HG03066 (cell line): ENCODE measurements at regions not wholly inside any gene's neighbourhood (a gene's known extent, or its start where the extent isn't known, plus 50 kb on each side); places are given as distances from the start of the nearest gene placed in this dataset.

Experiments used
- ATAC-seq: cut with Tn5 transposase; IDR thresholded peaks from one replicate; pipeline ENCODE4 v1.9.1; 2021; ENCODE audit warnings: low read depth; ENCODE audit not compliant: unreplicated experiment

GRCh38 chr2:18209934-18210639, 331.6 kb downstream of the KCNS3 start:
- ATAC-seq = no peak

DNA sequence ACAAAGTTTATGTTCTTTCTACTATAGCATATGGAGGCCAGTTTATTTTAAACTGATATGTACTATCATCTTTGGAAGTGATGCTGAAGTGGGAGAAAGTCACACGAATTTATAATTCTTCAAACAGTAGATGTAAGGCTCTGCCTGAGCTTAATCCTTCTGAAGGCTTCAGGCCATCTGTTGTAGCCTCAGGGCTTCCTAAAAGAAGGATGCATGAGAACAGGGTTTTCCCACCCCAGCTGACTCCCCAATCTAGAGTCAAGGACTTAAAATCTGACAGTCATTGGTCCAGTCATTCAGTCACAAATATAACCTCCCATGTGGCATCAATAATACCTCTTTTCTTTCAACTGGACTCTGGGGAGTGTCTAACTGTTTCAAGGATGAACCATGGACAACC, 330.5 kb downstream of the KCNS3 start:
- ATAC-seq = no peak

DNA sequence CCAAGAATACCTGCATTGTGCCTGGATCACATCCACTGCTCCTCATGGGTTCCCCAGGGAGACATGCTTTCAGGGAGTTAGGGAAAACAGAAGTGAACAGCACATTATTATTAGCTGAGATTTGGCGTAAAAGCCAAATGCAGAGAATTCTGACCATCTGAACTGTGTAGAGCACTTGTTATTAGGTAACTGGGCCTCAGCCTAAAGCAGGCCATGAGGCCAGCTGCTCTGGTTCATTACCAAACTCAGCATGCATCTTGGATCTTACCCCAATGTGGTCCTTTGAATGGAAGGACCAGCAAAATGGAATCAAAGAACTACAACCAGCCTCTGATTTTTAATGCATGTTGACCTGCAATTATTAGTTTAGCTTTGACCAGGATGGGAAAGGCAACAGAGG, 322.3 kb downstream of the KCNS3 start:
- no peak for ATAC-seq

DNA sequence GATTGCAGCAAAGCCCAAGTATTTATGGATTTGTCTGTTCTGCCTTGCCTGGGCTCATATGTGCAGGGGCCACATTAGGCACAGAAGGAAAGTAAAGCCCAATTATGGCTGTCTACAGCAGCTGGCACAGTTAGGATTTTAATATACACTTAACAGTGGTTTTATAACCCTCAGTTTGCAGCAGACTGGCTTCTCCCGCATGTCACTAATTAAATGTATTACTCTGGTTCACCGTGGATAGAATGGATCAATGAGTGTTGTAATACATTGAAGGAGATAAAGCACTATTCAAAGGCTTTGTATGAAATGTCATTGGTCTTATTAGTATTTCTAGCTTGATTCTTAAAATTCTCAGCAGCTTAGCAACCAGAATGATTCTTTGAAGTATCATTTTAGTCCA, 320.2 kb downstream of the KCNS3 start:
- ATAC-seq = no peak

DNA sequence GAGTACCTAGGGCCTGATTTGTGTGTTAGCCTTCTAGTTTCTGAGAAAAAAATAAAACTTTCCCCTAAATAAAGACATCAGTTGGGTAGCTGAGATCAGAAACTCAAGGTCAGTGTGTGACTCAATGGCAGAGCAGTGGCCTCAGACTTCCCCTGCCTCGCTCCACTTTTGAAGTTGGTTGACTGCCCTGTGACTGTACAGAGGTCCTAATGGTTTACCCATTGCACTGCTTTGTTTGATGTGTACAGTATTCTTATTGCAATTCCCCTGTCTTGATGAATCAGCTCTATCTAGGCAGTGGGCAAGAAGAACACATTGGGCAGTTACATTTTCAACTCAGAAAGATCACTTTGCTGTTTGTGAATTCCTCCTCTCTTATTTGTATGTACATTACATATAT, 315.7 kb downstream of the KCNS3 start:
- ATAC-seq = no peak

DNA sequence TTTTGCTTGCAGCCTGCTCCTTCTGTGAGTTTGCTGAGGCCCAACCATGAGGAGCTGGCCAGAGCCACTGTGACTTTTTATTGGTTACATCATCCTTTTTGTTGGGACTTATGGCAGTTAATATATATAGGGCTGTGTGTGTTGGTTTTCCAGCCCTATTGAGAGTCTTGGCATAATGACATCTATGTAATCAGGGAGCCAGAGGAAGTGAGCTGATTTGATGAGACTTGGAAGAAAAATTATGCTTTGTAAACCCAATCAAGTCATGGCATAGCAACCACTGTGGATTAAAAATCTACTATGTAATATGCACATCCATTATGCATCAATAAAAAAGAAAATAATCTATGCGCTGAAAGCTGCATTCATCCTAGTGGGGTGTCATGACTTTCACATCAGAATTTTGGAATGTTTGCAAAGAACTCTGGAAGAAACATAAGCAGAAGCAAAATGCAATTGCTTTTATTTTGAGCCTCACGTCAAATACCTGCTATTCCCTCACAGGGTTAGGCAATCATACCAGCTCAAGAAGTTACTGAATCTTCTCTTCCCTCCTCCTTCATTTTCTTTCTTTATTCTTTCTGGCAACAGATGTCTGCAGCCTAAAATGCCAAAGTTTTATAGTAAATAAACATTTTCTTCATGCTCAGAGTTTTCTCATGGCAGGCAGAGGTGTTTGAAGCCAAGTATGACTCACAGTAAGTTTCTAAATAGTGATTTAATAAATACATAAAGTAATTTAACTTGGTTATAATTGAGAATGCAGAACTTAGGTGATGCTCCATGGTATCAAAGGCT, 308.5 kb downstream of the KCNS3 start:
- ATAC-seq = no peak

GRCh38 chr2:18182861-18183260, 304.4 kb downstream of the KCNS3 start:
- no peak for ATAC-seq

GRCh38 chr2:18180912-18181311, 302.4 kb downstream of the KCNS3 start:
- no peak for ATAC-seq

GRCh38 chr2:18180031-18180610, 301.7 kb downstream of the KCNS3 start:
- ATAC-seq = no peak

GRCh38 chr2:18178736-18179349, 300.4 kb downstream of the KCNS3 start:
- peak; percentile 92 for ATAC-seq

- ATAC-seq = no peak
Measured at GRCh38 chr2:18176679-18177215, 298.3 kb downstream of the KCNS3 start.

DNA sequence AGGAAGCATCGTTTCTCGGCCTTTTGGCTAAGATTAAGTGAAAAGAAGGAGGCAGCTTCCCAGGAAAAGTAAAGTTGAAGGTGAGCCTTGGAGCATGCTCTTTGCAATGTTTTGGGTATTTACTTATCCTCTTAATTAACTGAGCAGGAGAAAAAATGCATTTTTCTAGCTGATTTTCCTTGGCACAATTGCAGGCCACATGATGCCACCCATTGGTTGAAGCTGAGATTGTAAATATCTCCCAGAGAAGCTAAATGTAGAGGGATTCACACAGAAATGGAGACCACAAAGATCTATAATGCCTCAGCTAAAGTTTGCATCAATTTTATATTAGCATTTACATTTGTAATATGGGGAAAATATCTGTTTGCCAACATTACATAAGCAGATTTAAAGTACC, 294.1 kb downstream of the KCNS3 start:
- ATAC-seq = no peak

- ATAC-seq = no peak
Measured at GRCh38 chr2:18171191-18172139, 293.0 kb downstream of the KCNS3 start.

- ATAC-seq = no peak
Measured at GRCh38 chr2:18170642-18171041, 292.2 kb downstream of the KCNS3 start.

GRCh38 chr2:18169893-18170175, 291.4 kb downstream of the KCNS3 start:
- ATAC-seq = no peak

GRCh38 chr2:18169121-18169892, 290.8 kb downstream of the KCNS3 start:
- ATAC-seq = no peak

GRCh38 chr2:18167871-18168270, 289.4 kb downstream of the KCNS3 start:
- ATAC-seq = no peak

DNA sequence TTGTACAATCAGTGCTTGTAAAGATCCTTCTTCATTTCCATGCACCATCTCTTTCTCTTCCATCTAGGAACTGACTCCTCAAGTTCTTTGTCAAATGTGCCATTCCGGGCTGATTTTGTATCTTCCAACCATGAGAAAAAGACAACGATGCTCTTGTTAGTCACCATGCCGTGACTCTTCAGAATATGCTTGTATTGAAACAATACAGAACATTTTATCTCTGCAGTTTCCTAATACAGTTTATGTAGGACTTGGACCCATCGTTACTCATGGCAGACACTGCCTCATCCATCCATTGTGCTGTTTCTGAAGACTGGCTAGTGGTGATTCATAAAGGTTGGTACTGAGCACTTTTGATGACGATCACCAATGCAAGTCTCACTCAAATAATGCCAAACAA, 283.2 kb downstream of the KCNS3 start:
- no peak for ATAC-seq

GRCh38 chr2:18159896-18160295, 281.4 kb downstream of the KCNS3 start:
- no peak for ATAC-seq
